SK-N-SH (cell line): ENCODE measurements at regions not wholly inside any gene's neighbourhood (a gene's known extent, or its start where the extent isn't known, plus 50 kb on each side); places are given as distances from the start of the nearest gene placed in this dataset.

Source experiments
- EP300 ChIP-seq, 2 experiments: IDR thresholded peaks; 2 replicates each; pipeline versions ENCODE4 v1.4.0 to v1.6.1; 2012; ENCODE audit warnings: borderline replicate concordance in 1 of 2, low read depth in 1 of 2, low read length in 1 of 2
- GABPA ChIP-seq: IDR thresholded peaks from 2 replicates; pipeline ENCODE4 v1.4.0; 2012; ENCODE audit warnings: low read depth, mild to moderate bottlenecking
- JUND ChIP-seq: IDR thresholded peaks from 2 replicates; pipeline ENCODE4 v1.4.0; 2012
- POLR2AphosphoS5 ChIP-seq: IDR thresholded peaks from 2 replicates; pipeline ENCODE4 v1.6.1; 2012; ENCODE audit warnings: low read depth, low read length
- REST ChIP-seq: IDR thresholded peaks from 2 replicates; pipeline ENCODE4 v1.6.1; 2012; ENCODE audit warnings: mild to moderate bottlenecking, low read depth, low read length, moderate library complexity
- TAF1 ChIP-seq: IDR thresholded peaks from 2 replicates; pipeline ENCODE4 v1.6.1; 2012; ENCODE audit warnings: low read depth, mild to moderate bottlenecking, low read length, moderate library complexity, borderline replicate concordance
- TEAD4 ChIP-seq: IDR thresholded peaks from 2 replicates; pipeline ENCODE4 v1.4.0; 2012; ENCODE audit warnings: mild to moderate bottlenecking, borderline replicate concordance; ENCODE audit not compliant: insufficient read depth
- USF2 ChIP-seq: fragments of 150-350 bp; IDR thresholded peaks from 2 replicates; pipeline ENCODE4 v1.6.1; 2017; ENCODE audit warnings: antibody characterized with exemption, low read length, low read depth, borderline replicate concordance
- YY1 ChIP-seq: IDR thresholded peaks from 2 replicates; pipeline ENCODE4 v1.4.0; 2012; ENCODE audit warnings: low read depth, mild to moderate bottlenecking
- TF ChIP-seq, protein P1 (sequence below): fragments of 200-600 bp; sonication (generic); IDR thresholded peaks from 2 replicates; pipeline ENCODE4 v1.6.1; 2017; ENCODE audit warnings: antibody characterized with exemption, mild to moderate bottlenecking, moderate library complexity

DNA sequence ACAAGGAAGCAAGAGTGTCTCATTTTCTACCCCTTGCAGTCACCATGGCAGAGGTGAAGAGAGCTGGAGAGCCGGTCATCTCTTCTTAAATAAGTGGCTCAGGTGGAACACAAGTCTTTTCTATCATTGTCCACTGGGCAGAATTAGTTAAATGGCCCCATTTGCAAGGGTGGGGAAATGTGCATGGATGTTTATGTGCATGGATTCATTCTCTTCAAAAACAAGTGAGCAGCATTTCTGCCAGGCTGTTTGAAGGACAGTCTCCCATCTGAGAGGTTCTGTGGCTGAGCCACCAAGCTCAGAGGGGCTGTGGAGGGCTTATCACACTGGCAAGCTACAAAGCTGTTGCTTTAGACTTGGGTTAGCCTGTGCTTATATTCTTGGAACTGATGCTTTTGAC is 370.3 kb upstream of the MTPN start:
- TF ChIP-seq, protein P1, sequence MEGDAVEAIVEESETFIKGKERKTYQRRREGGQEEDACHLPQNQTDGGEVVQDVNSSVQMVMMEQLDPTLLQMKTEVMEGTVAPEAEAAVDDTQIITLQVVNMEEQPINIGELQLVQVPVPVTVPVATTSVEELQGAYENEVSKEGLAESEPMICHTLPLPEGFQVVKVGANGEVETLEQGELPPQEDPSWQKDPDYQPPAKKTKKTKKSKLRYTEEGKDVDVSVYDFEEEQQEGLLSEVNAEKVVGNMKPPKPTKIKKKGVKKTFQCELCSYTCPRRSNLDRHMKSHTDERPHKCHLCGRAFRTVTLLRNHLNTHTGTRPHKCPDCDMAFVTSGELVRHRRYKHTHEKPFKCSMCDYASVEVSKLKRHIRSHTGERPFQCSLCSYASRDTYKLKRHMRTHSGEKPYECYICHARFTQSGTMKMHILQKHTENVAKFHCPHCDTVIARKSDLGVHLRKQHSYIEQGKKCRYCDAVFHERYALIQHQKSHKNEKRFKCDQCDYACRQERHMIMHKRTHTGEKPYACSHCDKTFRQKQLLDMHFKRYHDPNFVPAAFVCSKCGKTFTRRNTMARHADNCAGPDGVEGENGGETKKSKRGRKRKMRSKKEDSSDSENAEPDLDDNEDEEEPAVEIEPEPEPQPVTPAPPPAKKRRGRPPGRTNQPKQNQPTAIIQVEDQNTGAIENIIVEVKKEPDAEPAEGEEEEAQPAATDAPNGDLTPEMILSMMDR: no peak
- TF ChIP-seq USF2: no peak
- TF ChIP-seq POLR2AphosphoS5: no peak
- no peak for TF ChIP-seq EP300 (IDR thresholded peaks at IDR 0.05; ENCODE audit: borderline replicate concordance in 1 of 2, low read depth in 1 of 2, low read length in 1 of 2)
- no peak for TF ChIP-seq REST
- no peak for TF ChIP-seq TEAD4
- no peak for TF ChIP-seq TAF1
- no peak for TF ChIP-seq YY1
- TF ChIP-seq GABPA: no peak
- no peak for TF ChIP-seq JUND
